ENCODE measurements at regions not wholly inside any gene's neighbourhood (a gene's known extent, or its start where the extent isn't known, plus 50 kb on each side); places are given as distances from the start of the nearest gene placed in this dataset.

- TF ChIP-seq CTCF (IDR thresholded peaks at IDR 0.05) (no peak), POLR2A (IDR thresholded peaks at IDR 0.05) (no peak)
Observed at GRCh38 chr7:96400518-96400917, 78.6 kb upstream of the SLC25A13 start.
